MM.1S (cell line): ENCODE measurements at regions not wholly inside any gene's neighbourhood (a gene's known extent, or its start where the extent isn't known, plus 50 kb on each side); places are given as distances from the start of the nearest gene placed in this dataset.

Experiments
- DNase-seq: peaks from one replicate; pipeline ENCODE4 v3.0.0-alpha.2; 2015
- H2AFZ ChIP-seq: fragments of 300-600 bp; sonication (generic); 2 replicates; pipeline ENCODE4 v1.6.0; 2016; ENCODE audit warnings: antibody characterized with exemption, low read length
- H3F3A ChIP-seq: fragments of 300-600 bp; sonication (generic); 2 replicates; pipeline ENCODE4 v1.6.1; 2016; ENCODE audit warnings: mild to moderate bottlenecking, antibody characterized with exemption, low read length, moderate library complexity, mixed read lengths; ENCODE audit not compliant: insufficient read depth
- H3K27ac ChIP-seq: fragments of 300-600 bp; sonication (generic); 2 replicates; pipeline ENCODE4 v1.5.1; 2016; ENCODE audit warnings: mild to moderate bottlenecking, low read length
- H3K27me3 ChIP-seq: fragments of 300-600 bp; sonication (generic); replicated peaks from 2 replicates; pipeline ENCODE4 v1.6.0; 2016; ENCODE audit warnings: low read length; ENCODE audit not compliant: insufficient read depth
- H3K36me3 ChIP-seq: fragments of 300-600 bp; sonication (generic); replicated peaks from 2 replicates; pipeline ENCODE4 v1.6.1; 2016; ENCODE audit warnings: mild to moderate bottlenecking, low read length, mixed read lengths; ENCODE audit not compliant: insufficient read depth
- H3K4me1 ChIP-seq: fragments of 300-600 bp; sonication (generic); 2 replicates; pipeline ENCODE4 v1.6.1; 2016; ENCODE audit warnings: low read length, mixed read lengths
- H3K4me2 ChIP-seq: fragments of 300-600 bp; sonication (generic); 2 replicates; pipeline ENCODE4 v1.6.0; 2016; ENCODE audit warnings: low read depth, low read length
- H3K4me3 ChIP-seq: fragments of 300-600 bp; sonication (generic); 2 replicates; pipeline ENCODE4 v1.5.1; 2016; ENCODE audit warnings: low read length, mixed read lengths
- H3K79me2 ChIP-seq: fragments of 300-600 bp; sonication (generic); 2 replicates; pipeline ENCODE4 v1.6.1; 2016; ENCODE audit warnings: mixed run types, low read length, mixed read lengths
- H3K9ac ChIP-seq: fragments of 300-600 bp; sonication (generic); 2 replicates; pipeline ENCODE4 v1.6.1; 2016; ENCODE audit warnings: low read length, mixed read lengths
- H3K9me2 ChIP-seq: fragments of 300-600 bp; sonication (generic); replicated peaks from 2 replicates; pipeline ENCODE4 v1.6.1; 2016; ENCODE audit warnings: mild to moderate bottlenecking, low read length, mixed read lengths; ENCODE audit not compliant: insufficient read depth
- H3K9me3 ChIP-seq: fragments of 300-600 bp; sonication (generic); replicated peaks from 2 replicates; pipeline ENCODE4 v1.6.1; 2016; ENCODE audit warnings: mild to moderate bottlenecking, low read length, mixed read lengths; ENCODE audit not compliant: insufficient read depth
- H4K20me1 ChIP-seq: fragments of 300-600 bp; sonication (generic); 2 replicates; pipeline ENCODE4 v1.6.1; 2016; ENCODE audit warnings: mild to moderate bottlenecking, low read length, moderate library complexity, mixed read lengths; ENCODE audit not compliant: insufficient read depth
- EZH2 ChIP-seq: fragments of 300-600 bp; sonication (generic); optimal IDR thresholded peaks from 2 replicates; pipeline ENCODE3; 2017; ENCODE audit warnings: low read depth, mild to moderate bottlenecking, antibody characterized with exemption, low read length, mixed read lengths
- EZH2phosphoT487 ChIP-seq: fragments of 300-600 bp; sonication (generic); IDR thresholded peaks from 2 replicates; pipeline ENCODE4 v1.6.1; 2018; ENCODE audit warnings: antibody characterized with exemption, low read length
- TF ChIP-seq, protein P1 (sequence below): fragments of 300-600 bp; sonication (generic); IDR thresholded peaks from 2 replicates; pipeline ENCODE4 v1.5.1; 2016; ENCODE audit warnings: antibody characterized with exemption, low read length, mixed read lengths

DNA sequence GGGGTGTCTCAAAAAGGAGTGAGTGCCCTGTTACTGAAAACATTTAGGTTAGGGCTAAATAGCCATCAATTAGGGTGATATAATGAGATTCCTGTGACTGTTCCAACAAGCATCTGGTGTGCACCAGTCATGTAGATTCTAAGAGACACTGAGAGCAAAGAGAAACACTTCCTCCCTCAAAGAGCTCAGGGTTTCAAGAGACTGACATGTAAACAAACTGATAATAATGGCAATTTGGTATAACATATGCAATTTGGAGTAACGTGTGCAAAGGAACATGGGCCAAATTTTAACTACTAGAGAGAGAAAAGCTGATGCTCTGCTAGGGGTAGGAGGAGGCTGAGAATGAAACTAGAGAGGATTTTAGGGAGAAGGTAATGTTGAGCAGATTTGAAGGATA lies 237.1 kb downstream of the BMP4 start:
- no peaks in the 10 kb centered on the region for H3K79me2 ChIP-seq
- no peaks in the 10 kb centered on the region for H3K36me3 ChIP-seq
- no peaks in the 10 kb centered on the region for H3K27me3 ChIP-seq
- TF ChIP-seq, protein P1, sequence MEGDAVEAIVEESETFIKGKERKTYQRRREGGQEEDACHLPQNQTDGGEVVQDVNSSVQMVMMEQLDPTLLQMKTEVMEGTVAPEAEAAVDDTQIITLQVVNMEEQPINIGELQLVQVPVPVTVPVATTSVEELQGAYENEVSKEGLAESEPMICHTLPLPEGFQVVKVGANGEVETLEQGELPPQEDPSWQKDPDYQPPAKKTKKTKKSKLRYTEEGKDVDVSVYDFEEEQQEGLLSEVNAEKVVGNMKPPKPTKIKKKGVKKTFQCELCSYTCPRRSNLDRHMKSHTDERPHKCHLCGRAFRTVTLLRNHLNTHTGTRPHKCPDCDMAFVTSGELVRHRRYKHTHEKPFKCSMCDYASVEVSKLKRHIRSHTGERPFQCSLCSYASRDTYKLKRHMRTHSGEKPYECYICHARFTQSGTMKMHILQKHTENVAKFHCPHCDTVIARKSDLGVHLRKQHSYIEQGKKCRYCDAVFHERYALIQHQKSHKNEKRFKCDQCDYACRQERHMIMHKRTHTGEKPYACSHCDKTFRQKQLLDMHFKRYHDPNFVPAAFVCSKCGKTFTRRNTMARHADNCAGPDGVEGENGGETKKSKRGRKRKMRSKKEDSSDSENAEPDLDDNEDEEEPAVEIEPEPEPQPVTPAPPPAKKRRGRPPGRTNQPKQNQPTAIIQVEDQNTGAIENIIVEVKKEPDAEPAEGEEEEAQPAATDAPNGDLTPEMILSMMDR: no peak
- no peak for TF ChIP-seq EZH2phosphoT487
- TF ChIP-seq EZH2: no peak
- no peak overlapping the region for H2AFZ ChIP-seq
- H4K20me1 ChIP-seq: no peaks in the 10 kb centered on the region
- no peaks in the 10 kb centered on the region for H3F3A ChIP-seq
- H3K9me3 ChIP-seq: no peaks in the 10 kb centered on the region
- H3K9ac ChIP-seq: no peak overlapping the region
- no peaks in the 10 kb centered on the region for H3K9me2 ChIP-seq
- H3K4me2 ChIP-seq: no peak overlapping the region
- H3K4me3 ChIP-seq: no peak overlapping the region
- no peak for DNase-seq
- no peak overlapping the region for H3K27ac ChIP-seq
- H3K4me1 ChIP-seq: no peaks in the 10 kb centered on the region

DNA sequence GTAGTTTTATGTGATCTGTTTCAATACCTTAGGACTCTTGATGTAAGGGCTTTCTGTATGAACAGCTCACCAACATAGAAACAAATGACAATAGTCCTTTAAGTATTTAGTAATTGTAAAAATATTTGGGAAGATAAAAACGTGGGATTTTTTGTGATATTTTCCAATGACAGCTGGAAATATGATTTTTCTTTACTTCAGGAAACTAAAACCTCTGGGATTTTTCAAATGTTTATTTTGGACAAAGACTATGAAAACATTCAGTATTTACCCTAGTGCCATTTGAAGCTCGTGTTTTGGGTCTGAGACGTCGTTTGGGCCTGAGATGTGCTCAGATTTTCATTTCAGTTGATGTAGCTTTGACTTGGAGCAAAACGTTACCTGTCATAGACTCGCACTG lies 240.0 kb downstream of the BMP4 start:
- no peaks in the 10 kb centered on the region for H3K27me3 ChIP-seq
- no peaks in the 10 kb centered on the region for H3K79me2 ChIP-seq
- no peak overlapping the region for H3K4me3 ChIP-seq
- H3K4me1 ChIP-seq: no peaks in the 10 kb centered on the region
- no peaks in the 10 kb centered on the region for H3K36me3 ChIP-seq
- no peak for DNase-seq
- no peaks in the 10 kb centered on the region for H3F3A ChIP-seq
- H4K20me1 ChIP-seq: no peaks in the 10 kb centered on the region
- no peak overlapping the region for H3K27ac ChIP-seq
- no peak overlapping the region for H3K9ac ChIP-seq
- H3K9me3 ChIP-seq: no peaks in the 10 kb centered on the region
- no peaks in the 10 kb centered on the region for H3K9me2 ChIP-seq
- no peak overlapping the region for H2AFZ ChIP-seq
- TF ChIP-seq, protein P1: no peak
- no peak for TF ChIP-seq EZH2
- no peak for TF ChIP-seq EZH2phosphoT487
- H3K4me2 ChIP-seq: no peak overlapping the region

DNA sequence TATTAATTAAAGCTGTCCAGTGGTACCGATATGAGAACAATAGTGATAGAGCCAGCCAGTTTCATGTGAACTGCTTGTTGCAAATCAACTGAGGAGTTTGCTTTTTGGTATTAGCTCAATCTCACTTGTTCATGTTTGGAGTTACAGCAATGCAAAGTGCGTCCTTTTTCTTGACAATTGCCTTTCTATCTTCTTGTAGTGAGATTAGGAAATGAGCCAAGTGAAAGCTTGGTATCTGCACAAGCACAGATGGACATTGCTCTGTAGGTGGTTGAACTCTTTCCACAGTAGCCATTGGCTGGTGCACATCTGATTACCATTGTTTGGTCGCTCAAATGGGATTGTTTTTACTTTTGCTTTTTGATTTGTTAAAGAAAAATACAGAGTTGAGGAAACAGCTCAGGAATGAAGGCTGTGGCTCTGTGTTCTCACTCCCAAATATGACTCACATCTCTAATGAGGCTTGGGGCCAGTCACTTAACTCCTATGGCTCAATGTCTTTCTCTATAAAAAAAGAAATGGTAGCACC lies 241.4 kb downstream of the BMP4 start:
- Histone ChIP-seq H3F3A (no peaks in the 10 kb centered on the region), H3K4me2 (no peak overlapping the region), H3K27me3 (no peaks in the 10 kb centered on the region), H3K9ac (no peak overlapping the region), H3K4me1 (no peaks in the 10 kb centered on the region), H3K9me3 (no peaks in the 10 kb centered on the region), H3K9me2 (no peaks in the 10 kb centered on the region), H4K20me1 (no peaks in the 10 kb centered on the region), H3K36me3 (no peaks in the 10 kb centered on the region), H3K4me3 (no peak overlapping the region), H3K79me2 (no peaks in the 10 kb centered on the region), H3K27ac (no peak overlapping the region), H2AFZ (no peak overlapping the region)
- no peak for DNase-seq
- no peak for TF ChIP-seq EZH2
- TF ChIP-seq, protein P1: no peak
